Esophagus squamous epithelium (tissue), 4 donors: ENCODE measurements at regions not wholly inside any gene's neighbourhood (a gene's known extent, or its start where the extent isn't known, plus 50 kb on each side); places are given as distances from the start of the nearest gene placed in this dataset.

Source experiments
- POLR2A ChIP-seq, 4 donors: fragments of 450-650 bp; IDR thresholded peaks; one replicate each; pipeline ENCODE4 v1.6.1; 2017; ENCODE audit warnings: antibody characterized with exemption in 4 of 4, mild to moderate bottlenecking in 4 of 4, moderate library complexity in 3 of 4
- TF ChIP-seq, protein P1 (sequence below), 6 experiments: fragments of 450-650 bp in 4 of 6; fragments of 200-600 bp in 2 of 6; sonication (generic) in 2 of 6; IDR thresholded peaks; one replicate each; pipeline ENCODE4 v1.5.1; 2016 to 2019; ENCODE audit warnings: antibody characterized with exemption in 6 of 6, mild to moderate bottlenecking in 4 of 6, moderate library complexity in 4 of 6

- TF ChIP-seq, protein P1, sequence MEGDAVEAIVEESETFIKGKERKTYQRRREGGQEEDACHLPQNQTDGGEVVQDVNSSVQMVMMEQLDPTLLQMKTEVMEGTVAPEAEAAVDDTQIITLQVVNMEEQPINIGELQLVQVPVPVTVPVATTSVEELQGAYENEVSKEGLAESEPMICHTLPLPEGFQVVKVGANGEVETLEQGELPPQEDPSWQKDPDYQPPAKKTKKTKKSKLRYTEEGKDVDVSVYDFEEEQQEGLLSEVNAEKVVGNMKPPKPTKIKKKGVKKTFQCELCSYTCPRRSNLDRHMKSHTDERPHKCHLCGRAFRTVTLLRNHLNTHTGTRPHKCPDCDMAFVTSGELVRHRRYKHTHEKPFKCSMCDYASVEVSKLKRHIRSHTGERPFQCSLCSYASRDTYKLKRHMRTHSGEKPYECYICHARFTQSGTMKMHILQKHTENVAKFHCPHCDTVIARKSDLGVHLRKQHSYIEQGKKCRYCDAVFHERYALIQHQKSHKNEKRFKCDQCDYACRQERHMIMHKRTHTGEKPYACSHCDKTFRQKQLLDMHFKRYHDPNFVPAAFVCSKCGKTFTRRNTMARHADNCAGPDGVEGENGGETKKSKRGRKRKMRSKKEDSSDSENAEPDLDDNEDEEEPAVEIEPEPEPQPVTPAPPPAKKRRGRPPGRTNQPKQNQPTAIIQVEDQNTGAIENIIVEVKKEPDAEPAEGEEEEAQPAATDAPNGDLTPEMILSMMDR (IDR thresholded peaks at IDR 0.05): no peak
- TF ChIP-seq POLR2A (IDR thresholded peaks at IDR 0.05): no peak
These were observed 98.0 kb upstream of the RORA start for GRCh38 chr15:61327019-61327631.
